Glutamatergic neuron (in vitro differentiated cells): ENCODE measurements at regions not wholly inside any gene's neighbourhood (a gene's known extent, or its start where the extent isn't known, plus 50 kb on each side); places are given as distances from the start of the nearest gene placed in this dataset.

Experiments
- DNase-seq: peaks from one replicate; pipeline ENCODE4 v3.0.0; 2022
- H3K27ac Mint-ChIP-seq: one replicate; pipeline ENCODE4 v1.8.0; 2020; ENCODE audit warnings: mild to moderate bottlenecking, mixed read lengths, inconsistent platforms; ENCODE audit not compliant: unreplicated experiment
- H3K27me3 Mint-ChIP-seq: one replicate; pipeline ENCODE4 v1.8.0; 2020; ENCODE audit warnings: mild to moderate bottlenecking, moderate library complexity, mixed read lengths, inconsistent platforms; ENCODE audit not compliant: unreplicated experiment
- H3K36me3 Mint-ChIP-seq: one replicate; pipeline ENCODE4 v1.8.0; 2020; ENCODE audit warnings: mild to moderate bottlenecking, mixed read lengths, inconsistent platforms; ENCODE audit not compliant: unreplicated experiment
- H3K4me1 Mint-ChIP-seq: one replicate; pipeline ENCODE4 v1.8.0; 2020; ENCODE audit warnings: mild to moderate bottlenecking, low read depth, mixed read lengths, inconsistent platforms; ENCODE audit not compliant: unreplicated experiment
- H3K4me3 Mint-ChIP-seq: one replicate; pipeline ENCODE4 v1.8.0; 2020; ENCODE audit warnings: mild to moderate bottlenecking, mixed read lengths, inconsistent platforms; ENCODE audit not compliant: unreplicated experiment
- H3K9me3 Mint-ChIP-seq: one replicate; pipeline ENCODE4 v1.8.0; 2020; ENCODE audit warnings: mild to moderate bottlenecking, moderate library complexity, mixed read lengths, inconsistent platforms; ENCODE audit not compliant: unreplicated experiment
- TF ChIP-seq, protein P1 (sequence below): fragments of 200-600 bp; sonication (generic); IDR thresholded peaks from one replicate; pipeline ENCODE4 v1.5.0; 2021; ENCODE audit not compliant: partially characterized antibody, unreplicated experiment

- no peak for DNase-seq
- Mint-ChIP-seq H3K27ac (no peak overlapping the region), H3K4me3 (no peak overlapping the region), H3K36me3 (no peaks in the 10 kb centered on the region), H3K27me3 (no peaks in the 10 kb centered on the region), H3K4me1 (no peaks in the 10 kb centered on the region), H3K9me3 (no peaks in the 10 kb centered on the region)
- TF ChIP-seq, protein P1, sequence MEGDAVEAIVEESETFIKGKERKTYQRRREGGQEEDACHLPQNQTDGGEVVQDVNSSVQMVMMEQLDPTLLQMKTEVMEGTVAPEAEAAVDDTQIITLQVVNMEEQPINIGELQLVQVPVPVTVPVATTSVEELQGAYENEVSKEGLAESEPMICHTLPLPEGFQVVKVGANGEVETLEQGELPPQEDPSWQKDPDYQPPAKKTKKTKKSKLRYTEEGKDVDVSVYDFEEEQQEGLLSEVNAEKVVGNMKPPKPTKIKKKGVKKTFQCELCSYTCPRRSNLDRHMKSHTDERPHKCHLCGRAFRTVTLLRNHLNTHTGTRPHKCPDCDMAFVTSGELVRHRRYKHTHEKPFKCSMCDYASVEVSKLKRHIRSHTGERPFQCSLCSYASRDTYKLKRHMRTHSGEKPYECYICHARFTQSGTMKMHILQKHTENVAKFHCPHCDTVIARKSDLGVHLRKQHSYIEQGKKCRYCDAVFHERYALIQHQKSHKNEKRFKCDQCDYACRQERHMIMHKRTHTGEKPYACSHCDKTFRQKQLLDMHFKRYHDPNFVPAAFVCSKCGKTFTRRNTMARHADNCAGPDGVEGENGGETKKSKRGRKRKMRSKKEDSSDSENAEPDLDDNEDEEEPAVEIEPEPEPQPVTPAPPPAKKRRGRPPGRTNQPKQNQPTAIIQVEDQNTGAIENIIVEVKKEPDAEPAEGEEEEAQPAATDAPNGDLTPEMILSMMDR, result no peak
Observed at GRCh38 chr6:19153270-19153980, 683.7 kb upstream of the ID4 start.

GRCh38 chr6:19153981-19154295 is 683.2 kb upstream of the ID4 start:
- H3K9me3 Mint-ChIP-seq, result no peaks in the 10 kb centered on the region
- TF ChIP-seq, protein P1, result no peak
- H3K27me3 Mint-ChIP-seq, result no peaks in the 10 kb centered on the region
- DNase-seq, result no peak
- no peak overlapping the region for H3K27ac Mint-ChIP-seq
- no peak overlapping the region for H3K4me3 Mint-ChIP-seq
- H3K4me1 Mint-ChIP-seq, result no peaks in the 10 kb centered on the region
- H3K36me3 Mint-ChIP-seq, result no peaks in the 10 kb centered on the region

- Mint-ChIP-seq H3K4me1 (no peaks in the 10 kb centered on the region), H3K36me3 (no peaks in the 10 kb centered on the region), H3K9me3 (no peaks in the 10 kb centered on the region), H3K27me3 (no peaks in the 10 kb centered on the region), H3K4me3 (no peak overlapping the region), H3K27ac (no peak overlapping the region)
- TF ChIP-seq, protein P1, result no peak
- no peak for DNase-seq
Observed at GRCh38 chr6:19156443-19156842, 680.7 kb upstream of the ID4 start.

- no peaks in the 10 kb centered on the region for H3K4me1 Mint-ChIP-seq
- H3K27me3 Mint-ChIP-seq, result no peaks in the 10 kb centered on the region
- H3K36me3 Mint-ChIP-seq, result no peaks in the 10 kb centered on the region
- DNase-seq, result no peak
- TF ChIP-seq, protein P1, result no peak
- no peak overlapping the region for H3K27ac Mint-ChIP-seq
- H3K9me3 Mint-ChIP-seq, result no peaks in the 10 kb centered on the region
- no peak overlapping the region for H3K4me3 Mint-ChIP-seq
Observed at GRCh38 chr6:19157486-19157885, 679.7 kb upstream of the ID4 start.

DNA sequence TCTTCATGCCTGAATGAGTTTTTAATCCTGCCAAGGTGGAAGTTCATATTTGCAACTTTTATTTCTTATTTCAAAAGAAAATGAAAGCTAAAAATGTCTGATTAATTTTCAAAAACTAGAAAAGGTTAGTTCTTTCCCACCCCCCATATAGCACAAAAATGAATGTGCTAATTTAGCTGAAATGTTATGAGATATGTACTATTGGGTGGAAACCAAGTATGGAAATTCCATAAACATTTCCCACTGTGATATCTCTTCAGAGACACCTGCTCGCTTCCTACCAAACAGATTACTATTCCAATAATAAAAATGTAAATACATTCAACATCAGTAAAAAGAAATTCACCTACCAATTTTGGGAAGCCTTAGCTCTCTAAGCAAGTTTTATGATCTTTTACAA is 678.6 kb upstream of the ID4 start:
- Mint-ChIP-seq H3K36me3 (no peaks in the 10 kb centered on the region), H3K27me3 (no peaks in the 10 kb centered on the region), H3K4me3 (no peak overlapping the region), H3K27ac (no peak overlapping the region), H3K4me1 (no peaks in the 10 kb centered on the region), H3K9me3 (no peaks in the 10 kb centered on the region)
- TF ChIP-seq, protein P1, result no peak
- DNase-seq, result no peak
